HG03159 (cell line): ENCODE measurements at regions not wholly inside any gene's neighbourhood (a gene's known extent, or its start where the extent isn't known, plus 50 kb on each side); places are given as distances from the start of the nearest gene placed in this dataset.

Experiments
- ATAC-seq: cut with Tn5 transposase; IDR thresholded peaks from one replicate; pipeline ENCODE4 v1.9.1; 2021; ENCODE audit warnings: mild to moderate bottlenecking, moderate library complexity; ENCODE audit not compliant: unreplicated experiment

DNA sequence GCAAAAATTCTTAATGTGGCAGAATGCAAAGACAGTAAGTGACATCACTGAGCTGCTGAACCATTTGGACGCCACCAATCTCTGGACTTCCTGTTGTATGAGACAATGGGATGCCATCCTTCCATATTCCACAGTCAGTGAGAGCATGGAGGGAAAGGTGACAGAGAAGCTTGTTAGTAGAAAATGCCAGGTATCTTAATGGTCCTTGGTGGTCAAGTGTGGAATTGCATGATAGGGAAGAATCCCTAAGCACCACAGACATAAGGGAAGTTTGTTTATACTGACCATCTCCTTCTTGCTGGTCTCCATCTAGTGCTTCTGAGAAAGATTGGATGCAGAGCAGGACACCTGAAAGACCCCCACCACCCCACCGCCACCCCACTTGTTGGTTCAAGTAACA lies 1410.0 kb upstream of the TMEM132C start:
- ATAC-seq: no peak

DNA sequence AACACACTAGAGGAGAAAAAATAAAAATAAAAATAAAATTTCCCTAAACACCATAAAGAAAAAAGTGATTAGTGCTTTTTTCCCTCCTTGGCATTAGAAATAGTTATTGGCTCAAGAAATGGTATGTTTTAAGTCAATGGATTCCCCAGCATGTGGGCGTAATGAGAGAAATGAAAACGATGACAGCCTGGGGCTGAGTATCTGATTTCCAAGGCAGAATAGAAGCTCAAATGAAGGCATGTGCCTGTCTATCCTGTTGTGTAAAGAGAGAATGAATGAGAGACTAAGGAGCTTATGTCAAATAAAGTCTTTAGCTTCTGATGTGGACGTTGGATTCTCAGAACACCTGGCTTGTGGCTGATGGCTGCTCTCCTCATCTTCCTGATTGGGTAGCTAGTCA lies 1408.4 kb upstream of the TMEM132C start:
- no peak for ATAC-seq

DNA sequence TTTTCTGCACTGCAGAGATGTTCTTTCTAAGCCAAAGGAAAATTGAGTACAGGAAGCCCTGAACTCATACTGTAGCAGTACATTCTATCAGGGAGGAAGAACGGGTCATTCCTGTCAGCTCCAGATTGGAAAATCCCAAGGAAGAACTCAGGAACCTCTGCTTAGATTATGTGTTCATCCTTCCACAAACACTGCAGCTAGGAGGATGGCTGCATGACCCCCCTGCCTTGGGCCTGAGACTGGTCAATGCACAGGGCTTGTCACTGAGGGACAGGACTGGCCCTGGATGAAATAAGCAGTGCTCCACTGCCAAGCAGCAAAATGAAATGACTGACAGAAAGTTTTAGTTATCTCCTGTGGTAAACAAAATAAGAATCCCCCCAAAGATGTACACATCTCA lies 1406.8 kb upstream of the TMEM132C start:
- no peak for ATAC-seq

DNA sequence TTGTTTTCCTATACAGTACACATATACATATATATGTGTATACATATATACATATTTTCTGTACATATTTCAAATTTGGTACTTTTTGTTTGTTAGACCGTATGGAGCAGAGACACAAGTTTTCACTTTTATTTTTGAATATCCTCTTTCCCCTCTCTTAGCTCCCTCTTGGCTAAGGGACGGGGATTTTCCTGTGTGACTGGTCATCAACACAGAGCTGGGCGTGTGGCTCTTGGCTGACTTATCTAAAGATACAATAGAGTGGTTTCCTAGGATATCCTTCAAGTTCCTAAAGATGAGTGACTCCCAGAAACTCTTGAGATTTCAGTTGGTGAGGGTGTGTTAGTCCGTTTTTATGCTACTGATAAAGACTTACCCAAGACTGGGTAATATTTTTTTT lies 1404.5 kb upstream of the TMEM132C start:
- no peak for ATAC-seq

DNA sequence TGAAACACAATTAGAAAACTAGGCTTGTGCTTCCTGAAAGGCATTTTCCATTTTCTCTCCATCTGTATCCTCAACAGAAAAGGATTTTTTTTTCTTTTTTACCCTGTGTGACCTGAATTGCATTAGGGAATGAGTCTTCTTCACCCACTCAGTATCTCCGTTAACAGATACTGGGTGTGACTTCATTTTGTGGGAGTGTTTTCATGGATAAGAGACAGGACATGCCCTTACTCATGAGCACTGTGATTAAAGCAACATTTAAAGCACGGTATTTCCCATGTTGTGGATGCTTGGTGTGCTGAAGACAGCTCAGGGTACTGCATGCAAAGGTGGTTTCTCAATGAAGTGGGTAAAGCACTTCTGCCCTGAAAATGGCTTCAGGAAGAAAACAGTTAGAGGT lies 1397.3 kb upstream of the TMEM132C start:
- ATAC-seq: no peak

DNA sequence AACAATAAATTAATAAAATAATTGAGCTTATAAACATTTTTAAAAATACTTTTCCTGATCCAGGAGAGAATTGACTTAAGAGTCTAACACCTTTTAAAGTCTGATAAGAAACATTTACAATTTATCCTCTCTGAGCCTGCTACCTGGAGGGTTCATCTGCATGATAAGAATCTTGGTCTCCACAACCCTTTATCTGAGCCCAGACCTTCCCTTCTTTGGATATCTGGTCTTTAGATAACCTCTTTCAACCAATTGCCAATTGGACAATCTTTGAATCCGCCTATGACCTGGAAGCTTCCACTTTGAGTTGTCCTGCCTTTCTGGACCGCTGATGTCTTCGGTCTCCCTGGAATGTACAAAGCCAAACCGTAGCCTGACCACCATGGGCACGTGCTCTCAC lies 1393.3 kb upstream of the TMEM132C start:
- no peak for ATAC-seq

DNA sequence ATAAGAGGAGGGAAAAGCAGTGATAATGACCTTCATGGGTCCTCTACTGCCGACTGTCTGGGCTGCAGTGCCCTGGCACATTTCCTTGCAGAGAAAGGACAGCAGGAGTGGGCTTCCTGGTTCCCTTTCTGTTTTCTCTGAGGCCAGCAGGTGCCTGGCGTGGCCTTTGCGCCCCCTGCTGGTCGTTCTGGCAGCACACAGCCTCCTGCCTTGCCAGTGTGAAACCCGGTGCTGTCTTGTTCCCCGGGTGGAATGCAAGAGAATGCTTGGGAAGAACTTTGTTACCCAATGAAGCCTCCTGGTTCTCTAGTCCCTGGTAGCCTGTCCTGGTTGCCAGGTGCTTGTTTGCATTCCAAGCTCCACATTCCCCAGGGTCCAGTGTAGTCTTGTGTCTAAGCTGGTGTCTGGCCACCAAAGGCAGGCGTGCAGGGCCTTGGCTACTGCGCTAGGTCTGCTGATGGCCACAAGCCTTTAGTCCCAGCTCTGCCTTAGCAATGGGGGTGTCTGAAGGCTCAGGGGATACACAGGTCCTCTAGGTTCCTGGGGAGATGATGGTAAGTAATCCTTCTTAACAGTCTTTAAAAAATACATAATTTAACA lies 1392.4 kb upstream of the TMEM132C start:
- ATAC-seq: peak; percentile 88

DNA sequence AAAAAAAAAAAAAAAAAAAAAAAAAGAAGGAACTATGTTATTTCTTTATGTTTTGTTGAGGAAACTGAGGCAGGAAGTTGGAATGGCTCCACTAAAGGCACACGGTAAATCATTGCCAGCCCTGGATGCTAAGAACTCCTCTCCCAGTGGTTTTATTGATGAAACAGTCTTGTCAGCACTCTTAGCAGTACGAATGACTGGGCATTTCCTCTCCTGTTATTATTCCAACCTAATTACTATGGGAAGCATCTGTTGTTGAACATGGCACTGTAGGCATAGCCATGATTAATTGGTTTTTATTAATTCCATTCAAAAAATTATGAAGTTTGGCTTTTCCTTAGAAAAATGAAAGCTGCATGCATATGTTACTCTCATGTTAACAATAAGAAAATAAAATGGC lies 1387.1 kb upstream of the TMEM132C start:
- ATAC-seq: no peak

DNA sequence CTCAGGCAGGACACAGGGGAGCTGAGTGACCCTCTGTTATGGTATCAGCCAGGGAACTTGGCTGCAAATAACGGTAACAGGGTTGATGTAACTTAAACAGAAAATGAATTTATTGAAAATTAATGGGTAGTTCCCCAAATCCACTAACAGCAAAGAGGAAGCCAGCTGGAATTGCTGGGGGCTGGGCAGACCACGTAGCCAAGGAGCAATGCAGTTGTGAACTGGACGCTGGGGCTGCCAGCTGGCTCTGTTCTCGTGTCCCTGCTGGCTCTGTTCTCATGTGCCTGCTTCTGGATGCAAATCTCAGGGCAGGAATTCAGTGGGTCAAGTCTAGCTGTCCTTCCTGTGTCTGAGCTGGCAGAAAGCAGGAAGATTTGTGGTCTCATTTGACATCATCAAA lies 1383.3 kb upstream of the TMEM132C start:
- no peak for ATAC-seq

DNA sequence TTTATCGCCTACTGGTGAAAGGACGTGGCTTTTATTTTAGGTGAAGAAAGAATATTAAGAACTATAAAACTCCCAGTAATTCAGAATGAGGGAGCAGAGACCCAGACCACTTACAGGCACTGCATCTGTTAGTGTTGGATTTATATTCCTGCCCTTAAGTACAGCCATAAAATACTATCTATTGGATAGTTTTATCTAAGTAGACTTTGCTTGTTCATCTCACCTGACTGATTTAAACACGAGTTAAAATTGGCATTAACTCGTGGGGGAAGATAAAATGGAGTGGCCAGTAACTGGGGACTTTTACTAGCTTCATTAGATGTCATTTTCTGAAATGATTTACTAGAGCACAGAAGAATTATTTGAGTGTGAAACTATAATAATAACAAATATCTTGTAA lies 1377.5 kb upstream of the TMEM132C start:
- no peak for ATAC-seq

DNA sequence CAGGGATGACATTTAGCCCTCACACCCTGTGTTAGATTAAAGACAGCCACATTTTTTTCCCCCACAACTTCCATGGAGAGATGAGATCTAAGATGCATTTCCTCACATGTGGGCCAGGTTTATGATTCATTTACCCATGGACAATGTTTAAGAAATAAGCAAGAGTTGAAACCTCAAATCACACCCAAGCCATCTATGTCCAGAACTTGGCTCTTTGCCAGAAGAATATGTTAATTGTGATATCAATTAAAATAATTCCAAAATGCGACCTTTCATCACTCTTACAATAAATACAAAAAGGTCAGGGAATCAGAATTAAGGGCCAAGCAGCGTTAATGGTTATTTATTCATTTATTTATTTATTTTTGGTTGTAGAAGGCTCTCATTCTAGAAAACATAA lies 1376.9 kb upstream of the TMEM132C start:
- ATAC-seq: no peak

DNA sequence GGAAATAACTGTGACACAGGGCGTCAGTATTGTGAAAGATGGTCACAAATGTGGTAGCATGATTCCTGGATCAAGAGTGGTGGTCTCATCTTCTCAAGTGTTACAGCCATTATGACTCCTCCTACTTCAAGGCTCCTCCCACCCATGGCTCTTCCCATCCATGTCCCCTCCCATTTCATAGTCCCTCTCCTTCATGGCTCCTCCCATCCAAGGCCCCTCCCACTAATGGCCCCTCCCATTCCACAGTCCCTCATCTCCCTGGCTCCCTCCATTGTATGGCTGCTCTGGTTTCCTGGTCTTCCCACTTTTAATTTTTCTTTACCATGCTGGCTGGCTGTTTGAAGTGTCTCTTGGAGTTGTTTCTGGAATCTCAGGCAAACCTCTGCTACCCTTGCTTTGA lies 1375.2 kb upstream of the TMEM132C start:
- no peak for ATAC-seq

DNA sequence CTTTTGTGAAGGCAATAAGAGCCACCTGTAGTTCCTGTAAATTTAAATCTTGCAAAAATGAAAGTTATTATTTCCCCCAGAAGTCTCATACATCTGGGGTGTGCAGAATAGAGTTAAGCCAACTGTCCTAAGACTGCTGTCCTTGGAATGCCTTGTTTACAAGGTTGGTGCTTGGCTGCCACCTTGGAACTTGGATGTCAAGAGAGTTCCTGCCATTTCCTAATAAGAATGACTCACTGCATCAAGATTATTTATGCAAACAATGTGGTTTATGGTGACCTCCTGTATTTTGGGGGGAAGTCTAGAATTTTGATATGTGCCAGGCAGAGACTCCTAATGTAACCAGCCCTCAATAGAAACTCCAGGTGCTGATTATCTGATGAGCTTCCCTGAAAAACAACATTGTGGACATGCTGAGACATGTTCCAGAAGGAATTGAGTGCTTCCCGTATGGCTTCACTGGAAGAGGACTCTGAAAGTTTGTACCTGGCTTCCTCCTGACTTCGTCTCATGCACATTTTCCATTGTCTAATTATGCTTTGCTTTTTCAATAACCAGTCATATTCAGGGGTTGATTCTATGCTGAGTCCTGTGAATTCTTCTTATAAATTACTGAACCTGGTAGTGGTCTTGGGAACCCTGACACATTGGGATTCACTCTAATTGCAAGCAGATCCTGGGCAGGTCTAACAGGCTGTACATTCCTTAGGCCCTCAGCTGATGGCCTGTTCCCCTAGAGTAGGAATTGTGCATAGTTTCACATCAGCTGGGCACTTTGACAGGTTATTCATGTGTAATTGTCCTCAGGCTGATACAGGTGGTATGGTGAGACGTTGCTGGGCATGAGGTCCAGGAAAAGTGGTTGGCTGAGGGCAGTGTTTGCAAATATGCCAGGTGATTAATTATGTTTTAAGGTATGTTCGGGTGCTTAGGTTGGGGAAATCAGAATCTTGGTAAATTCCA lies 1370.7 kb upstream of the TMEM132C start:
- ATAC-seq: no peak

DNA sequence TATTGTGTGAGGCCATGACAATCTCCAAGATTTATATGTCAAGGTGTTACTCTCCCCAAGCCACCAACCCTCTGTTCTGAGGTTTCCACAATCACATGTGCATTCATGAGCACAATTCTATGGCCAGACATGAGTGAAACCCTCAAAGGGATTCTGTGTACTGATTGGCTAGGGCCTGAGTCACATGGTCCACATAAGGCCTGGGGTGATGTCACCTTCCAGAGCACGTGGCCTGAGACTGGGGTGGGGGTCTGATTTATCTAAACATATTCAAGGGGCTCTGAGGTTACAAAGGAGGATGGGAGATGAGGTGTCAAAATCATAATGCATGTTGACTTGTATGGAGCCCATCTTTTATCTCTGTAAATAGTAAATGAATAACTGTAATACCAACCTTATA lies 1369.9 kb upstream of the TMEM132C start:
- no peak for ATAC-seq

DNA sequence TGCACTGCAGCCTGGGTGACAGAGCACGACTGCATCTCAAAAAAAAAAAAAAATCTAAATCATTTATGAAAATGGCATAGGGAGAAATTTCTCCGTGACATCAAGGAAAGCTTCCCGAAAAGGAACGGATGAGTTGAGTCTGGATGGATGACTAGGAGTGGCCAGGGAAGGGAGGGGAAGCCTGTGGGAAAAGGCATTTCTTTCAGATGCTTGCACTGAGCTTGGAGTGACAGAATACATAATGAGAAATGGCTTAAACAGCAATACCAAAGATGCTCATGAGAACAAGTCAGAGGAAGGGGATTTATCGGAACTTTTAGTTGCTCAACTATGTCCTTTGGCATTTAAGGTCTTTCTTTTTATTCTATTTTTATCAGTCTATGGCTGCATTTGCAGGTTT lies 1369.2 kb upstream of the TMEM132C start:
- no peak for ATAC-seq

DNA sequence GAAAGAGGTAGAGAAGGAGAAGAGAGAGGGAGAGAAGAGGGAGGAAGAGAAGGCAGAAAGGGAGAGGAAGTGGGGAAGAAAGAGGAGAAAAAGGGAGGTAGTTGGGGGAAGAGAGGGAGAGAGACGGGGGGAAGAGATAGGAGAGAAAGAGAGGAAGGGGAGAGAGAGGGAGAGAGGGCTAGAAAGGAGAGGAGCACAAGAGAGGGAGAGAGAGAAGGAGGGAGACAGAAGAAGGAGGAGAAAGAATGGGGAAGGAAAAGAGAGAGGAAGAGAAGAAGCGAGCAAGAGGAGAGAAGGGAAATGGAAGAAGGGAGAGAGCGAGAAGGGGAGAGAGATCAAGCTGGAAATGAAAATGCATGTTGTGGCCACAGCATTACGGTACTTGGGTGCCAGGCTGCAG lies 1368.4 kb upstream of the TMEM132C start:
- ATAC-seq: no peak

DNA sequence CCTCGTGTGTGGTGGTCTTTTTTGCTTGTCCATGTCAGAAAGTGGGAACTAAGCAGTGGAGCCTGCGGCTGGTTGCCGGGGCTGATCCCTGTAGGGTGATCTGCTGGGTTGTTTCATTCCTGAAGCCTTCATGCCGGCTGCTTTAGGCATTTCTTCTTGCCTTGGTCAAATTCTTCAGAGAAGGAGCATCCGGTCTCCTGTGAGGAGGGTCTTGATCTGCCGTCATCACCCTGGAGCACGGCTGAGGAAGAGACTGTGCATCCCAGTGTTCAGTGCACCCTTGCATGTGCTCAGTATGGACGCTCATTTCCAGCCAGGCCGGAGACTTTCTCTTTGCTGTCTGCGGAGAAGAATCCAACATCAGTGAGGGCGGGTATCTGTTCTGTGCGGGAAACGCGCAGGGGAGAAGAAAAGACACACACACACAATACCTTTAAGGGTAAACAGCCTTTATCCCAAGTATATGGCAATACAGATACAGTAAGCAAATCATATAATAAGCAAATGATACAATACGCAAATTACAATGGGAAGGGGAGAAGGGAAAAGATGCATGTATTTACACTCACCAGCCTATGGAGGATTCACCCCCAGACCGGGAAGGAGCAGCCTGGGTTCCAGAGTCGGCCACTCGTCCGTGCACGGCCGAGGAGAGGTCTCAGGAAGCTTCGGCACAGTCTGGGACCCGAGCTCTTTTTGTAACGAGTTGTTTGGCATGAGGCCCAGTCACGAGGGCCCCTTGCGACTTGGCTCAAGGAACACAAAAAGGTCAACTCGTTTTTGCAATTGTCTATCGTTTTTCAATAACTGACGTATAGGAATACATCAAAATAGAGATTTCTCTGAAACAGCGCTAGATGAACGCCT lies 1366.8 kb upstream of the TMEM132C start:
- ATAC-seq: no peak

DNA sequence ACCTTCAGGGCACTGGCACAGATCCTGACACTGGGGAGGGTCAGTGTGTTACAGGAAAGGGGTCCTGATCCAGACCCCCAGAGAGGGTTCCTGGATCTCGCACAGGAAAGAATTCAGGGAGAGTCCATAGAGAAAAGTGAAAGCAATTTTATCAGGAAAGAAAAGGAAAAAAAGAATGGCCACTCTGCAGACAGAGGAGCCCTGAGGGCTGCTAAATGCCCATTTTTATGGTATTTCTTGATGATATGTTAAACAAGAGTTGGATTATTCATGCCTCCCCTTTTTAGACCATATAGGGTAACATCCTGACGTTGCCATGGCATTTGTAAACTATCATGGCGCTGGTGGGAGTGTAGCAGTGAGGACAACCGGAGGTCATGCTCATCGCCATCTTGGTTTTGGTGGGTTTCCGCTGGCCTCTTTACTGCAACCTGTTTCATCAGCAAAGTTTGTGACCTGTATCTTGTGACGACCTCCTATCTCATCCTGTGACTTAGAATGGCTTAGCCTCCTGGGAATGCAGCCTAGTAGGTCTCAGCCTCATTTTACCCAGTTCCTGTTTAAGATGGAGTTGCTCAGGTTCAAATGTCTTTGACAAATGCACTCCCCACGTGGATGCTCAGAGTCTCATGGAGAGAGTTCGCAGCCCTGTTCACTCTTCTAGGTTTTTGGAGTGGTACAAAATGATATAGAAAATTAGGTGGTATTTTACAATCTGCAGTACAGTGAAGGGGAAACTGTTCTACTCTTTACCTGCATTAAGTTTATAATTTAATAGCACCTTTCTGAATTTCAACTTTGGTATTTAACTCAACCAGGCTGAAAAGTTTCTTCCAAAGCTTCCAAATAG lies 1363.7 kb upstream of the TMEM132C start:
- ATAC-seq: no peak

DNA sequence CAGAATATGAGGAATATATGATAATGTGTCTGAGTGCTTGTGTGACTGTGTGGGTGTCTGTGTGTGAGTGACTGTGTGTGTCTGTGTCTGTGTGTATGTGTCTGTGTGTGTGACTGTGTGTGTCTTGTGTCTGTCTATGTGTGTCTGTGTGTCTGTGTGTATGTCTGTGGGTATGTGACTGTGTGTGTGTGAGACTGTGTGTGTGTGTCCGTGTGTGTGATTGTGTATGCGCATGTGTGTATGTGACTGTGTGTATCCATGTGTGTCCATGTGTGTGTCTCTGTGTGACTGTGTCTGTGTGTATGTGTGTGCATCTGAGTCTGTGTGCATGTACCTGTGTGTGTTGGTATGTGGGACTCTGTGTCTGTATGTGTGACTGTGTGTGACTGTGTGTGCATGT lies 1361.2 kb upstream of the TMEM132C start:
- ATAC-seq: no peak

DNA sequence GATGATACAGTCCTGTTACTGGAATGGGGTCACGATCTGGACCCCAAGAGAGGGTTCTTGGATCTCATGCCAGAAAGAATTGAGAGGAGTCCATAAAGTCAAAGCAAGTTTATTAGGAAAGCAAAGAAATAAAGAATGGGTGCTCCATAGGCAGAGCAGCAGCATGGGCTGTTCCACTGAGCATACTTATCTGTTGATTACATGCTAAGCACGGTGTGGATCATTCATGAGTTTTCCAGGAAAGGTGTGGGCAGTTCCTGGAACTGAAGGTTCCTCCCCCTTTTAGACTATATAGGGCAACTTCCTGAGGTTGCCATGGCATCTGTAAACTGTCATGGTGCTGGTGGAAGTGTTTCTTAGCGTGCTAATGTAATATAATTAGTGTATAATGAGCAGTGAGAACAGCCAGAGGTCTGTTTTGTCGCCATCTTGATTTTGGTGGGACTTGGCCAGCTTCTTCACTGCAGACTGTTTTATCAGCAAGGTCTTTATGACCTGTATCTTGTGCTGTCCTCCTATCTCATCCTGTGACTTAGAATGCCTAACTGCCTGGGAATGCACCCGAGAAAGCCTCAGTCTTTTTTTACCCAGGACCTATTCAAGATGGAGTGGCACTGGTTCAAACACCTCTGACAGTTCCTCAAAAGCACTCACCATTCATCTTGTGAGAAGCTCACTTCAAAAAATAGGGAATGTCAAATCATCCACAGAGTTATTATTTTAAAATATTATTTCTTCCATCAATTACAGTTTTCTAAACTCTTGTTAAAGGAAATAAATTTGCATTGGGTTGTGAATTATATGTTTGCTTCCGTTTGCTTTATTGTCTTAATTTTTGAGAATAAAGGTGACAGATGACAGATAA lies 1358.8 kb upstream of the TMEM132C start:
- no peak for ATAC-seq
